Skeletal muscle tissue (tissue), 3 donors: ENCODE measurements at regions not wholly inside any gene's neighbourhood (a gene's known extent, or its start where the extent isn't known, plus 50 kb on each side); places are given as distances from the start of the nearest gene placed in this dataset.
"Not testable (repeated sequence)": the region's sequence is repeated elsewhere in the genome, so short reads cannot be mapped to it uniquely, and the experiment has no call there.

Experiments
- H3K27ac ChIP-seq: one replicate; pipeline ENCODE4 v1.7.0; 2013; ENCODE audit warnings: mild to moderate bottlenecking, low read depth, low read length, inconsistent platforms
- H3K27me3 ChIP-seq, 3 donors: one replicate each; pipeline ENCODE4 v1.7.0; 2013; ENCODE audit warnings: low read length in 3 of 3; ENCODE audit not compliant: control insufficient read depth in 3 of 3, insufficient read depth in 3 of 3
- H3K36me3 ChIP-seq, 3 donors: one replicate each; pipeline ENCODE4 v1.7.0; 2013; ENCODE audit warnings: low read length in 3 of 3; ENCODE audit not compliant: control insufficient read depth in 3 of 3, insufficient read depth in 3 of 3
- H3K4me1 ChIP-seq, 3 donors: one replicate each; pipeline ENCODE4 v1.7.0; 2013; ENCODE audit warnings: low read length in 3 of 3, mild to moderate bottlenecking in 3 of 3; ENCODE audit not compliant: control insufficient read depth in 3 of 3, insufficient read depth in 3 of 3
- H3K4me3 ChIP-seq, 3 donors: one replicate each; pipeline ENCODE4 v1.7.0; 2013; ENCODE audit warnings: low read length in 3 of 3
- H3K9ac ChIP-seq, 3 donors: one replicate each; pipeline ENCODE4 v1.7.0; 2013; ENCODE audit warnings: low read length in 3 of 3, mild to moderate bottlenecking in 3 of 3, moderate library complexity in 2 of 3, low read depth in 1 of 3
- H3K9me3 ChIP-seq, 3 donors: one replicate each; pipeline ENCODE4 v1.7.0; 2013; ENCODE audit warnings: low read length in 3 of 3; ENCODE audit not compliant: control insufficient read depth in 3 of 3
- donor health status: Osteomylitis.

DNA sequence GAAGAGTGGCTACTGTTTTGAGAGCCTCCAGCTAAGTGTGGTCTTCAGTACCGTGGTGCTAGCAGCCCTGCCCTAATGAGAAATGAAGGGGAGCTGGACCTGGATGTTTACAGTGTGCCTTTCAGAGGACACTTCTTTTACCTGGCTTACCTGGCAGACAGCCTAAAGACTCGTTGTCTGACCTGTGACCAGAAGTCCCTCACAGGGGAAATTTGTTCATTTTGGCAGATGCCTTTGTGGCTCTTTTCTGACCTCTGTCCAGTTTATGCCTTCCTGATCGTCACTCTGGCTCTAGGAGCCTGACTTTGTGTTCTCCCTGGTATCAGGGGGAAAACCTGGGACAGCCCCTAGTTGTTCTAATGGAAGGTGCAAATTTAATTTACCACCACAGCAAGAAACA lies 475.1 kb downstream of the DMRTA1 start:
- Histone ChIP-seq H3K27ac (no peak overlapping the region), H3K4me1 (no peaks in the 10 kb centered on the region), H3K4me3 (no peak overlapping the region), H3K9me3 (no peaks in the 10 kb centered on the region), H3K36me3 (no peaks in the 10 kb centered on the region), H3K27me3 (no peaks in the 10 kb centered on the region), H3K9ac (no peak overlapping the region)

DNA sequence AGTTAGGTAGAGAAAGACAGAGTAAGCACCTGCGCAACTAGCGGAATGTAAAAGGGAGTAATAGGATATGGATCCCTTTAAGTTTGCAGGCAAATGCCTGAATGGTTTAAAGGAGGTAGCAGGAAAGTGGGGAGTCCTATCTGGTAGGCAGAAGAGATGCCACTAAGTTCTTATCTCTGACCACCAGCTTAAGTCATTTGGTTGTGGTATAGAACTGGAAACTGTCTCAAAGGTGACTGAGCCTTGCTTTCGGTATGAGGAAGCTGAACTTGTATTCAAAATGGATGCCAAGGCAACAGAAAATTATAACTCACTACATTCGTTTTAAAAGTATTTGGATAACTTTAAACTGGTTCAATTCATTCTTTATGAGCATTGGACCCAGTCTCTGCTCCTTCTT lies 475.6 kb downstream of the DMRTA1 start:
- no peaks in the 10 kb centered on the region for H3K9me3 ChIP-seq
- no peak overlapping the region for H3K4me3 ChIP-seq
- H3K27ac ChIP-seq, result no peak overlapping the region
- no peaks in the 10 kb centered on the region for H3K36me3 ChIP-seq
- no peaks in the 10 kb centered on the region for H3K27me3 ChIP-seq
- H3K4me1 ChIP-seq, result no peaks in the 10 kb centered on the region
- no peak overlapping the region for H3K9ac ChIP-seq

DNA sequence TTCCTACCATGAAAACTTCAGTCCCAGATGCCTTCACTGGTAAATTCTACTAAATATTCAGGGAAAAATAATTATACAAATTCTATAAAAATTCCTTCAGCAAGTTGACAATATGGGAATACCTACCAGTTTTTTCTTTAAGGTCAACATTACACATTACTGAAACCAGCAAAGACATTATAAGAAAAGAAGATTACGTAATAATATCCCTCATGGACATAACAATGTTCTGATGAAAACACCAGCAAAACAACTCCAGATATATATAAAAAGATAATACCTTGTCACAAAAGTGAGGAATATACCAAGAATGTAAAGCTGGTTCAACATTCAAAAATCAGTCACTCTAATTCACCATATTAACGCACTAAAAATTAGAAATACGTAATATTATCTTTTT lies 507.9 kb downstream of the DMRTA1 start:
- H3K4me1 ChIP-seq, result no peaks in the 10 kb centered on the region
- no peaks in the 10 kb centered on the region for H3K36me3 ChIP-seq
- no peak overlapping the region for H3K9ac ChIP-seq
- H3K27me3 ChIP-seq, result no peaks in the 10 kb centered on the region
- H3K27ac ChIP-seq, result no peak overlapping the region
- H3K9me3 ChIP-seq, result no peaks in the 10 kb centered on the region
- H3K4me3 ChIP-seq, result no peak overlapping the region

DNA sequence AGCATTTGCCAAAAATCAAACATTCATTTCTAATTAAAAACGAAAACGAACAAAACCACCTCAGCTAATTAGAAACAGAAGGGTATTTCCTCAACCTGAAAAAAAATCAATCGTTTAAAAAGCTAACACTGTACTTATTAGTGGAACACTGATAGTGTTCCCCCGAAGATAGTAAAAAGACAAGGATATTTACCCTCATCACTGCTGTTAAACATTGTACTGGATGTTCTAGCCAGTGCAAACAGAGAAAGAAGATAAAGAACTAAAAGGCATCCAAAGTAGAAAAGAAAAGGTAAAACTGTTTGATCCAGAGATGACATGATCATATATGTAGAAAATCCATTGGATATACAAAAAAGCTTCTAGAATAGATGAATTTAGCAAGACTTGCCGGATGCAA lies 508.3 kb downstream of the DMRTA1 start:
- no peaks in the 10 kb centered on the region for H3K36me3 ChIP-seq
- H3K4me3 ChIP-seq, result no peak overlapping the region
- no peak overlapping the region for H3K9ac ChIP-seq
- H3K27ac ChIP-seq, result no peak overlapping the region
- H3K4me1 ChIP-seq, result no peaks in the 10 kb centered on the region
- H3K9me3 ChIP-seq, result no peaks in the 10 kb centered on the region
- no peaks in the 10 kb centered on the region for H3K27me3 ChIP-seq

DNA sequence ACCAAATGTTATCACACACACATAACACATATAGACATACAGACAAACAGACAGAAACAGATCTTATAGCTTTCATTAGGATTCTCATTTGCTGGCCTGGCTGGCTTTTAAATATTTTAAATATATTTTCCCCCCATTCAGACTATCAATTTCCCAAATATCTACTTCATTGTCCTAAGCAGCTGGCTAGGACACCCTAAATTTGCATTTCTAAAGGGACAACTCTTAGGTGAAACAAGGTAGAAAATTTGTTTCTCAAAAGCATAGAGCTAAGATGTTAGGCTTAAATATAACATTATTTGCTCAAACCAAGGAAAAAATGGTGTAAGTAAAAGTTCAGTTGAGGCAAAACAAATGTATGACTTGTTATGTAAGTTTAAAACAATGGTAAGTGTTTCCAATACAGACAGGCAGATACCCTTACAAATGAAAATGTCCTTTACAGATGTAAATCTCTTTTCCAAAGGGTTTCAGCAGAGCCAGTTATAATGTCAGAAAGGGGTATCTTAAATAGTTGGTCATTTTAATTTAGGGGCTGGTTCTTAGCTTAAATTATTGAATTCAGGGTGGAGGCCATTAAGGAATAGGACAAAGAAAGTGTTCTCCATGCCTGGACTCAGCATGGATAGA lies 522.8 kb downstream of the DMRTA1 start:
- Histone ChIP-seq H3K4me1 (no peaks in the 10 kb centered on the region), H3K36me3 (no peaks in the 10 kb centered on the region), H3K27ac (no peak overlapping the region), H3K9ac (no peak overlapping the region), H3K4me3 (no peak overlapping the region), H3K27me3 (no peaks in the 10 kb centered on the region), H3K9me3 (no peaks in the 10 kb centered on the region)

DNA sequence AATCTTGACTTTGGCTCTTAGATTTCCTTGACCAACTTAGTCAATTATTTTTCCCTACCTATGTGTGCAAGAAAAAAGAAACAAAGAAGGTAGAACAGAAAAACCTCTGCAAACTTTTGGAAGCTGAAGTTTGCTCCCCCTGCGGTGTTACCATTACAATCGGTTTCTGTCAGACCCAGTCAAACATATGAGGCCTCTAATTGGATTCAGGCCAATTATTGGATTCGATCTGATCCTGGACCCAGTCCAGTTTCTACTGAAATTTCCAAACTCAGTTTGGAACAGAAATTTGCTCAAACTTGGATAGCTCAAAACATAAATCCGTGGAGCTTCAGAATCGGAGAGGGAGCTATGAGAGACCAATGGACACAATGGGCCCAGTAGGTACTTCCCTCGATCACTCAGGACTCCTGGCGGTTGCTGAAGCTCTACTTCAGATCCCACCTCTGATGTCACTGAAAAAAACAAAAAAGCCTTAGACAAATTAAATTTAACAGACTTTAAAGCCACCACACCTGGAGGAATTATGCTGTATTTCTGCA lies 523.9 kb downstream of the DMRTA1 start:
- no peaks in the 10 kb centered on the region for H3K36me3 ChIP-seq
- H3K27me3 ChIP-seq, result no peaks in the 10 kb centered on the region
- no peak overlapping the region for H3K27ac ChIP-seq
- H3K4me1 ChIP-seq, result no peaks in the 10 kb centered on the region
- no peaks in the 10 kb centered on the region for H3K9me3 ChIP-seq
- no peak overlapping the region for H3K9ac ChIP-seq
- no peak overlapping the region for H3K4me3 ChIP-seq

DNA sequence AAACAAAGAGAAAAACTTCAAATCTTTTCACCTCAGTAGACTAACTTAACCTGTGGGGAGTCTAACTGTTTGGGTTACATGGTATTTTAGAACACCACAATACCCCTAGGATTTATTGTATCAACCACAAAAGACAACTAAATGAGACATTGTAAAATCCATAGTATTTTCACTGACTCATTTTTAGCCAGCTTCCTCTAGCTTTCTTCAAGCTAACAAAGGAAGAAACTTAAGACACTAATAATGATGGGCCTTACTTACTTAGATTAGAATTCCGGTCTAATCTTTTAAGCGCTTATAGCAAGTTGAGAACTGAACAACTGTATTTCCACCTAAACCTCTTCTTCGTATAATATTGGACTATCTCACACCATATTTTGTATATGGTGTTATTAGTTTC lies 529.3 kb downstream of the DMRTA1 start:
- no peak overlapping the region for H3K9ac ChIP-seq
- no peaks in the 10 kb centered on the region for H3K27me3 ChIP-seq
- no peaks in the 10 kb centered on the region for H3K36me3 ChIP-seq
- H3K27ac ChIP-seq, result no peak overlapping the region
- no peaks in the 10 kb centered on the region for H3K9me3 ChIP-seq
- no peaks in the 10 kb centered on the region for H3K4me1 ChIP-seq
- H3K4me3 ChIP-seq, result no peak overlapping the region

DNA sequence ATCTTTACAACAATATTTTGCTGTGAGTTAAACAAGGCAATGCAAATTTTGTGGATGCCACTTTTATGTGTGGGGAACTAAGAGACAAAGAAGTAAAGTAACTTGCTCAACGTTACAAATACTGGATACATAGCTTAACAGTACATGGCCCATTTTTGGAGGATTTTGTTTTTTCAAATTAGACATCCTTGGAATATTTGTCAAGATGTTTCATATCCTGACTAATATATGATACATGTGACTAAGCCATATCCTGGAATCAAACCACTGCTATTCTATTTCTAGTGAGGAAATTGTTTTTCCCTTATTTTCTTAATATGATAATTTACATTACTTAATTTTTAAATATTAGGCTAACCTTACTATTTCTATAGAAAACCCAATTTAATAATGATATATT lies 529.8 kb downstream of the DMRTA1 start:
- Histone ChIP-seq H3K9ac (no peak overlapping the region), H3K27me3 (no peaks in the 10 kb centered on the region), H3K9me3 (no peaks in the 10 kb centered on the region), H3K4me1 (no peaks in the 10 kb centered on the region), H3K27ac (no peak overlapping the region), H3K36me3 (no peaks in the 10 kb centered on the region), H3K4me3 (no peak overlapping the region)

DNA sequence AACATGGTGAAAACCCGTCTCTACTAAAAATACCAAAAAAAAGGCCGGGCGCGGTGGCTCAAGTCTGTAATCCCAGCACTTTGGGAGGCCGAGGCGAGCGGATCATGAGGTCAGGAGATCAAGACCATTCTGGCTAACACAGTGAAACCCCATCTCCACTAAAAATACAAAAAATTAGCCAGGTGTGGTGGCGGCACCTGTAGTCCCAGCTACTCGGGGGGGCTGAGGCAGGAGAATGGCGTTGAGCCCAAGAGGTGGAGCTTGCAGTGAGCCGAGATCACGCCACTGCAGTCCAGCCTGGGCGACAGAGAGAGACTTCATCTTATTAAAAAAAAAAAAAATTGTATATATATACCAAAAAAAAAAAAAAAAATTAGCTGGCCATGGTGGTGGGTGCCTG lies 533.8 kb downstream of the DMRTA1 start:
- H3K4me1 ChIP-seq, H3K4me3 ChIP-seq, H3K27me3 ChIP-seq, H3K9me3 ChIP-seq, H3K27ac ChIP-seq, H3K36me3 ChIP-seq, H3K9ac ChIP-seq: not testable (repeated sequence)

DNA sequence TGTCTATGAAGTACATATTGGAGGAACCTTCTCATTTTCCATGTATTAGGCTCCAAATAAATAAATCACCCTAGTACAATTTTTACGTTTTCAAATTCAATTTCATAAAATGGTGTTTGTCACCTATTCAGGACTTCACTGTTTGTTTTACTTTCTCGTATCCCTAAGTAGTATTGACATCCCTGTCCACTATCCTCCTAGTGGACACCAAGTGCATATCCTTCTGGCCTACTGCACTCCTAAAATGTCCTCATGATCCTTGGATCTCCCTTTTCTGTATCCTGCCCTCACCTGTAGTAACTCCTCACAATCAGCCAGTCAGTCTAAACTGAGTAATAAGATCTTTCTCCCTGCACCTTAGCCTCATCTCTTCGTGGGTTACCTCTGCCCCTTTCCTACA lies 539.9 kb downstream of the DMRTA1 start:
- no peaks in the 10 kb centered on the region for H3K4me1 ChIP-seq
- H3K9me3 ChIP-seq, result no peaks in the 10 kb centered on the region
- H3K27me3 ChIP-seq, result no peaks in the 10 kb centered on the region

More for the DNA sequence above, 539.9 kb downstream of the DMRTA1 start:
- Histone ChIP-seq H3K4me3 (no peak overlapping the region), H3K27ac (no peak overlapping the region), H3K9ac (no peak overlapping the region), H3K36me3 (no peaks in the 10 kb centered on the region)
